CD4-positive, alpha-beta T cell treated with Interleukin-6 for 4 hours (primary cell): ENCODE measurements at regions not wholly inside any gene's neighbourhood (a gene's known extent, or its start where the extent isn't known, plus 50 kb on each side); places are given as distances from the start of the nearest gene placed in this dataset.

Source experiments
- DNase-seq: peaks from one replicate; pipeline ENCODE4 v3.0.0-alpha.2; 2020; ENCODE audit warnings: mixed read lengths

DNA sequence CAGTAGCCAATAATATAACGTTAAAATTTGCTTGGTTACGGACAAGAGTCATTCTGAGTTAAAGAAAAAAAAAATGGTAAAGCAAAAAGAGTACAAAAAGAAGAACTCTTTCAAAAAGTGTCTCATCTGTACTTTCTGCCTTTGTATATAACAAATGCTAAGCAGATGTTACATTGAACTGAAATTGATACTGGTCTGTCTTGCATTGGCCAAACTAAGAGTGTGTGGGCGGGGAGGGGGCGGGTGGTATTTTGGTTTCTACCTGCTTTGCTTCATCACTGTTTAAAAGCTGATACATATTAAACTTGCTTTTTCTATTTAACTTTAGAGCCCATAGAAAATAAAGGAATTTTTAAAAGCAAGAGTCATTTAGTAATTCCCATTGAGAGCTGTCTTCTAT is 215.0 kb upstream of the THBS1 start:
- DNase-seq: no peak

DNA sequence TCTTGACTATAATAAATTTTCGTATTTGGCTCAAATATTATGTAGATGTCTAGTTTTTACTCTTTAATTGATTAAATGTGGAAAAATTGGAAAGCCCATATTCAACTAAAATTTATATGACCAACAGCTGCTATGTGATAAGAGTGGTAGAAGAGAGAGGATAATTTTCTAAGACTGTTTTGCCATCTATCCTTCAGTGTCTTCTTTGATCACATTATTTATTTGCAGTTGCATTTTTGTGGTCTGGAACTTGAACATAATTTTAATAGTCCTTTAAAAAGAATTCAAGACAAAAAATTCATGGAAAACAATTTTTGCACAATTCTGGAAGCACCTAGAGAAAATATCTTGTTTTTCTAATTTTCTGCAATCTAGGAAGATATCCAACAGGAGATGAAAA is 213.3 kb upstream of the THBS1 start:
- DNase-seq: no peak

DNA sequence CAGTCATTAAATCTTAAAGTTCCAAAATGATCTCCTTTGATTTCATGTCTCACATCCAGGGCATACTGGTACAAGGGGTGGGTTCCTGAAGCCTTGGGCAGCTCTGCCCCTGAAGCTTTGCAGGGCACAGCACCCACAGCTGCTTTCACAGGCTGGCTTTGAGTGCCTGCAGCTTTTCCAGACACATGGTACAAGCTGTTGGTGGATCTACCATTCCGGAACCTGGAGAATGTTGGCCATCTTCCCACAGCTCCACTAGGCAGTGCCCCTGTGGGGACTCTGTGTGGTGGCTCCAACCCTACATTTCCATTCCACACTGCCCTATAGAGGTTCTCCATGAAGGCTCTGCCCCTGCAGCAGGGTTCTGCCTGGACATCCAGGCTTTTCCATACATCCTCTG is 211.1 kb upstream of the THBS1 start:
- no peak for DNase-seq

DNA sequence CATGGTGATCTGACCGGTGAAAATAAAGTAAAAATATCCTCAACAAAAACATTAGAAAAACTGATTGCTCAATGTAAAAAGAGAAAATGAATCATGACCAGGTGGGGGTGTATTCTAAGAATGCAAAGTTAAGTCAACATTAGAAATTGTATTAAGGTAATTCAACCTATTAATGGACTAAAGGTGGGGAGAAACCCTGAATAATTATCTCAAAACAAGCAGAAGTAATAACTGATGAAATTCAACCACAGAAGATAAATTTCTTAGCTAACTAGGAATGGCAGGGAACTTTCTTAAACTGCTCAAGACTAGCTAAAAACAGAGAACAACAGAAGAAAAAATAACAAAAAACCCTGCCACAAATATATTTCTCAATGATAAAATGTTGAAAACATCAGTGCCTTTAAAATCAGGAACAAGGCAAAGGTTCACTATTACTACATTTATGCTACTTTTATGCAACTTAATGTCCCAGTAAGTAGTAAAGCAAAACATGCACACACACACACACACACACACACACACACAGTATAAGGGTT is 204.4 kb upstream of the THBS1 start:
- DNase-seq: no peak

DNA sequence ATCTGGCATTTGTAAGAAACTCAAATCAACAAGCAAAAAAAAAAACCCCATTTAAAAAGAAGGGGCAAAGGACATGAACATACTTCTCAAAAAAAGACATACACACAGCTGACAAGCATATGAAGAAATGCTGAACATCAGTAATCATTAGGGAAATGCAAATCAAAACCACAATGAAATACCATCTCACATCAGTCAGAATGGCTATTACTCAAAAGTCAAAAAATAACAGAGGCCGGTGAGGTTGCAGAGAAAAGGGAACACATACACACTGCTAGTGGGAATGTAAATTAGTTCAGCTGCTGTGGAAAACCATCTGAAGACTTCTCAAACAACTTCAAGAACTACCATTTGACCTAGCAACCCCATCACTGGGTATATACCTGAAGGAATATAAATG is 199.4 kb upstream of the THBS1 start:
- no peak for DNase-seq

DNA sequence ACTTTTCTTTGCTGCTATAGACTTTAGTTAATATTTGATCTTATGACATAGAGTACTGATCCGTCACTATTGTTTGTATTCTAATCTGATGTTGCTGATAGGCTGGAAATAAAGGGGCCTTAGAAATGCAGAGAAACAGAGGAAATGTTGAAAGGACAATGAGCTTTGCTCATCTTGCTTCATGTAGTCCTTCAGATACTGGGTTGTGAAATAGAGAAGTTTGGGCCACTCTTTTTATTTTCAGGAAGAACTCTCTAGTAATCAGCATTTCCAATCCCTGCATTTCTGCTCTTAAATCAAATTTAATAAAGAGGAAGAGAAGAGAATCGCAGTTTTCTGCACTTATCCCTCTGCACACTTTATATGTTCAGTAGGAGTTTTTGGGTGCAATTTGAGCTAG is 192.8 kb upstream of the THBS1 start:
- DNase-seq: no peak

DNA sequence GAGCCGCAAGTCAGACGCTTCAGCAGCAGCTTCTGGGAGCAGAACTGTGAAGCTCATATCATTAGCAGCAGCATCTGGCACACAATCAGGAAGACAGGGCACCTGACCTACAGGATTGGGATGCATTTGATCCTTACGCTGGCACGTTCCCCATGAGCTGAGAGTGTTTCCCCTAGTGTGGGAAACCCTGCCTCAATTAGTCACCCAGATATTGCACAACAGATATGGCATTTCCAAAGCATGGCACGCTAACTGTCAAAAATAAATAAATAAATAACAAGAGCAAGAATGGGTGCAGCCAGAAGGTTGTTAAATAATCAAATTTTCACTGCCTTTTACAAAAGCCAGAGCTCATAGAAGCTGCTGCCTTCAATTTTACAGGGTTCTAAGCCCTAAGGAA is 189.6 kb upstream of the THBS1 start:
- DNase-seq: no peak

DNA sequence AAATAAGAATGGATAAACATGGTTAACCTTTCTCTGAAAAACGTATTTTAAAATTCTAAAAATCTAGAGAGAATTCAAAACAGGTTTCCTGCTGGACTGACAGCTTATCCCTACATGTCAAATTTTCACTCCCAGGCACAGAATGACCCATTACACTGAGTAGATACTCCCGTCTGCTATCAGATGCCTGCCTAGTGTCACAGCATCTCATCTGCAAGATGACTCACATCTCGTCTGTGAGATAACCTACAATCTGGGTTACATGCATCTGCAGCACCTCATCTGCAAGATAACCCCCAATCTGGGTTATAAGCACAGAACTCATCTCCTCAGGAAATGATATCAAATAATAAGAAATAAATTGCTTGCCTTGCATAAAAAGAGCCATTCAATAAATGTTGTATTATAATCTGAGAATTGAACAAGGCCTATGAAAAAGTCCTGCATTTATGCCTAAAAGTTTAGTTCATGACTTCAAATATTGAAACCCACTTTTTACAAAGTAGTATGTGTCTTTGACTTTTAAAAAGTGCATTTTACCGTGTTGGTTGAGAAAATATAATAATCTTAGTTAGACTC is 188.3 kb upstream of the THBS1 start:
- DNase-seq: no peak

DNA sequence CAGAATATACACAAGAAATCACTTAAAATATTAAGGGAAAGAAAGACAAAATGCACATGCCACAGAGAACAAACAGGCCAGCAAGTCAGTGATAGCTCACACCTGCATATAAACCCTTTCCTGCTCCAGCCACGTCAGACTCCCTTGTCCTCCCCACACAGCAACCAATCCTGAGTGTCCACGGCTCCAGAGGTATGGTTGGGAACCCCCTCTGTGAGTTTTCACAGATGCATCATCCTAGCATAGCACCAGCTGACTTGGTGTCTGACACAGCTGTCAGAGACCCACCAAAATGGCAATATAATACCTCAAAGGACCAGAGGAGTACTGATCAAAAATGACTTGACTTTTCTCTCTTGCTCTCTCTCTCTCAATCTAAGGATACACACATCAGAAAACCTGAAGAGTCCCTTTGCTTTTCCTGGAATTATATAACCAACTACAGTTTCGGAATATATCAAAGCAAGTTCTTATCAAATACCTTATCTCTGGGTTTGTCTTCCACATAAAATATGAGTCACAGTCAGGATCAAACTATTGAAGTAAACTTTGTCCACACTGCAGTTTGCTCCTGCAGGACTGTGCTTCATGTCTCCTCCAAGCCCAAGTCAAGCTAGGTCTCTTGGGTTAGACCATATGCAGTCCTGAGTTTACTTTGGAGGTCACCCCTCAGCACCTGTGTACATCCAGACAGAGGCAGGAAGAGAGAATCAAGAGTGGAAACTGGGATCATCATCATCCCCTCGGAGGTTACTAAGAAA is 187.1 kb upstream of the THBS1 start:
- no peak for DNase-seq

DNA sequence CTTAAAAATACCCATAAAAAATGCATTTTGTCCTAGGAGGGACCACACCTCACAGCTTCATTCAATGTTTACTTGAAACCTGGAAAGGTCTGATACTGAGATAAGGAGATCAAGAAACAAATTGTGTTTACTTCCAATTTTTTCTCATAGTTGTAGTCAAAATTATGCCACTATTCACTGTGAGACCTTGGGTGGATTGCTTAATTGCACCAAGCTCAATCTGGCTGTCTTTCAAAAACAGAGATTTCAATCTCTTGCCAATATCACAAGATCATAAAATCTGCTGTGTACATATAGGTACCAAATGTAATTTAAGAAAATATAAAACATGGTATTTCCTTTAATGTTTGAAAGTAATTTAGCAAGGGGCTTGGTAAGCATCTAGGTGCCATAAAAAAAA is 186.4 kb upstream of the THBS1 start:
- no peak for DNase-seq

DNA sequence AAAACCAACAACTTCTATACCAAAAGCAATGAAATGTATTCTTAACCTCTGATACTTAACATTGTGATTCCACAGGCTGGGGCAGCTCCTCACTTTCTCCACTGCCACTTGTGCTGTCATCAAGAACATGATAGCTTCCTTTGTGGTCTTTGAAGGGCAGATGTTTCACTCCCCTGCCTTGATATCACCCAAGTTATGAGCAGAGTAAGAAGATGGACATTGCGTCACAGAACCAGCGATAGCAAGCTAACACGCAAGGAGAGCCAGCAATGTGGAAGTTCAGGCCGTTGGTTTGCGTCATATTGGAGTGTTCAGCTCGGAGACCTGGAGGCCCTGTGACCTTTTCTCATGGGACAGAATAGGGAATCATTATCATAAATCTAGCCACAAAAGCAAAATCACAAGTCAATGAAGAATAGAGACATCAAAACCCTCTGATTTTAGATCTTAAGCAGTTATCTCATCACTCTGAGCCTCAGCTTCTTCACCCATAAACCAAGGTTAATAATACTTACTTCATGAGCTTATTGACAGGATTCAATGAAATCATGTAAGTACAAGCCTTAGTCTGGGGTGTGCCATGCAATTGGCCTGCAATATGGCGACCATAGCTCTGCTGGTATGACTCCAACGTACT is 183.8 kb upstream of the THBS1 start:
- no peak for DNase-seq

DNA sequence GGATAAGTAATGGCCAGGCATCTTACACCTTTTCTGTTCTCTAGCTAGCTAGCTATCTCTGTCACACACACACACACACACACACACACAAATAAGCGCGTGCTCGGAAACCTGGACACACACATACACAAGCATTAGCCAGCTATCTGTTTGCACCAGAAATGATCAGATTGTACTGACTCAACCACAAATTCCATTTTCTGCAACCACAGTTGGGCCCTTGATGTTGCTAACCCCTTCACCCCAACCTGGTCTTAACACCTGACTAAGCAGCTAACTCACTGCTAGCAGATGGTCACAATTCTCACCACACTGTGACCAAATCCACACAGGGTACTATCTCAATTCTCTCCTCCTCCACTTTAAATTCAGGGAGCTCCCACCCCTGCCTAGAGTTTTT is 183.0 kb upstream of the THBS1 start:
- DNase-seq: no peak

DNA sequence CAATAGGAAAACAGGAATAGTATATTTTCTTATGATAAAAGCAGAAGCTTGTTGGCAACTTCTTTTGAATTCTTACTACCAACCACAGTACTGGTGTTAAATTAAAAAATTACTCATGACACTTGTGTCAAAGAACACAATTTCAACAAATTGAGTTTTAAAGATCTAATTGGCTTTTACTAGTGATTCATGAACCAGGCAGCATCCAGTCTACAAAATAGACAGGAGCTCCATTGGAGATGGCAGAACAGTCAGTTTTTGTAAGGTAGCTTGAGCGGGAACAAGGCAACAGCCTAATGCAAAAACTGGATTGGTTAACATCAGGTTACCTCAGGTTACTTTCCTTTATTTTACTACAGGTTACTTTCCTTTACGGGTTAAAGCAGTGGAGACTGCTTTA is 181.3 kb upstream of the THBS1 start:
- DNase-seq: no peak

DNA sequence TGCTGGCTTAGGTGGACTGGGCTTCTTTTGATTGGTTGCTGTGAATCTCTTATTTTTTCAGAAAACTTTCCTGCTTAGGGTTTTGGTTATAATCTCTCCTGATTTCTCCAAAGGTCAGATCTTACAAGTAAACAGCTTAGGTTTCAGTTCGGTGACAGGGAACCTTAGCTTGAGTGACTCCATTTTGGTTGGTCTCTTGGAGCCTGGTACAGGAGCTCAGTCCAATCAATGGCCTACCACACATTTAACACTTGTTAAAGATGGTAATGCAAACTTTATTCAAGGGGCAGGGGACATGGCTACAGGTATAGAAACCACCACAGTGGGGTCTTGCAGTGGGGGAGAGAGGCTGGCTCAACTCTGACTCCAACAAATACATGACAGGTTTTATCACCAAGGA is 180.9 kb upstream of the THBS1 start:
- DNase-seq: no peak

DNA sequence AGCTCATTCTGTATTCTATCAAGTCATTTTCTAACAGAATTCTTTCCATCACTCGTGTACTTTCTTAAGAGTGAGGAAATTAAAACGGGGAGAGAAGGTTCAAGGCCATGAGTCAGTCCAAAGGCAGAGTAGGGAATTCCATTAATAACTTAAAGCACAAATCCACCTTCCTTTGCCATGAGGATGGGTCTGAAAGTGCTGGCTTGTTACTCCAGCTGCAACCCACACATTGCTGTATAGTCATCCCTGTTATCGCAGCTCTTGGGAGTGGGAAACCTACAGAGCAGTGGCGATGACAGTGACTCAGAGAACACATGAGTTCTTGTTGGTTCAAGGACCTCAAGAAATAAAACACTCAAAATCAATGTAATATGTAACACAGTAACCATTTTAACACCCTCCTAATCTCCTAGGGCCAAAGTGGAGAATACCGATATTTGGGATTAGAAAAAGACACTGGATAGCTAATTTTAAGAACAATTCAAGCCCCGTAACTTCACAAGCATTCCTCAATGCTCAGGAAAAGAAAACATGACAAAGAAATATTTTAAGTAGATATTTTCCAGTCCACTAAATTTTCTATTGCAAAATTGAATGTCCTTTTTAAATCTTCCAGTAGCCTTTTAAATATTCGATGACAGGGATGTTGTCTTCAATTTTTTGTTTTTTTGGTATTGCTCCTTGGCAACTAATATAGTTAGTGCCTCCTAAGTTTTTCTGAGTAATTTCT is 179.9 kb upstream of the THBS1 start:
- DNase-seq: no peak

DNA sequence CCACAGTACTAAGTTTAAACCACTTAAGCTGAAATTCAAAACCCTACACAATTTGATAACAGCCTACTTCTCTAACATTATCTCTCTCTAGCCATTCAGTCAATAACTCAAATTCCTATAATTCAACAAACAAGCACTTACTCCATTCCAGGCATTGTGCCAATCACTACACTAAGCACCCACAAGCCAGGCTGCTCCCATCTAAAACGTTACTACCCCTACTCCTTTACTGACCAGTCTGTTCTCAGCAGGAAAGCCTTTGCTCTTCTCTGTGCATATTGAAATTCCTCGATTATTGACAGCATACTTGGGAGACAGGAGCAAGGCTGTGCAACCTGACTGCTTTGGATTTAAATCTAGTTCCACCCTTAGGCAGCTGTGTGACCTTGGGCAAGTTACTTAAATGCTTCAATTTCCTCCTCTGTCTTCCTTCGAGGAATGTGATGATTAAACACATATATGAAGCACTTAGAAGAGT is 177.2 kb upstream of the THBS1 start:
- DNase-seq: no peak

DNA sequence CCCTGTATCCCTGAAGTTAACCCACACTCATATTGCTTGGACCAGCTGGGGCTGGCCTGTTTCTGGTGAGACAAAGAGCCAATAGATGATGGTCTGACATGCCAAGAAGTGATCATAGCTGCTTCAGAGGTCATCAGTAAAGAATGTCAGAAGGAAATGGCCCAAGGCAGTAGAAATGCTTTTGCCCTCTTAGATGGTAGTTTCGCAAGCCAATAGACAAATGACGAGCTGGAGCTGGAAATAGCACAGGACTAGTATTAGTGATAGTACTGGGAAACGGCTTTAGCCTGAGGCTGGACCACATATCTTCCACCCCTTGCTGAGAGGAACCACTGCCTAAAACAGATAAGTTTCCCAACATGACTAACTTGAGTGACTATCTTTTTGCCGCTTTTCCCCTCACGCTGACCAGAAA is 176.1 kb upstream of the THBS1 start:
- no peak for DNase-seq

DNA sequence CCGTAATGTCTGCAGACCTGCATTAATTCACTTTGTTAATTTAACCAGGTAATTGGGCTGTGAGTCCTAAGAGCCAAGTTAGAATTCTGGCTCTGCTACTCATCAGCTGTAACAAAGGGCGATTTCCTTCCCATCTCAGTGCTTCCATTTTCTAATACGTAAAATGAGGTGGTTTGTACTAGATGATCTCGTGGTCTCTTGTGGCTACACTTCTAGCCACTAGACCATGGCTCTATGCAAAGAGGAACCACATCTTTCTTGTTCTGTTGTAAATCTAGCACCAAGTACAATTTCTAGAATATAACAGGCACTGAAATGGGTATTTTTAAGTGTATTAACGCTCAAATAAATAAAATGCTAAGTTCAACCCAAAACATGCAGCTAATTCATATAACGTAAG is 174.4 kb upstream of the THBS1 start:
- no peak for DNase-seq

DNA sequence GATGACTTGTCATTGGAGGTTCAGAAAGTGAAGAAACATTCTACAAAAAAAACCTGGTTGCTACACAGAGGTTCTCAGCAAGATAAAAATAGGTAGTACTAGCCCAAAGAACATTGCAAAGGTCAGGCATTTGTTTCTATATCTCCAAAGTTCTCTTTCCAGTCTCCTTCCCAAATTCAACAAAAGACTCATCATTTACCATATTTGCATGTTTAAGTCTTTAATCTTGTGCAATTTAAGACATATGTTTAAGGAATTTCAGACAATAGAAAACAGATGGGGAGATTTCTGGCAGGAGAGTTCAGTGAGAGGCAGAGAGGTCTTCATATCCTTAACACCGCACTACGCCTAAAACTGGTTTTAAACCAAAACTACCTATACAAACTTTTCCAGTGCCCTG is 173.8 kb upstream of the THBS1 start:
- DNase-seq: no peak

DNA sequence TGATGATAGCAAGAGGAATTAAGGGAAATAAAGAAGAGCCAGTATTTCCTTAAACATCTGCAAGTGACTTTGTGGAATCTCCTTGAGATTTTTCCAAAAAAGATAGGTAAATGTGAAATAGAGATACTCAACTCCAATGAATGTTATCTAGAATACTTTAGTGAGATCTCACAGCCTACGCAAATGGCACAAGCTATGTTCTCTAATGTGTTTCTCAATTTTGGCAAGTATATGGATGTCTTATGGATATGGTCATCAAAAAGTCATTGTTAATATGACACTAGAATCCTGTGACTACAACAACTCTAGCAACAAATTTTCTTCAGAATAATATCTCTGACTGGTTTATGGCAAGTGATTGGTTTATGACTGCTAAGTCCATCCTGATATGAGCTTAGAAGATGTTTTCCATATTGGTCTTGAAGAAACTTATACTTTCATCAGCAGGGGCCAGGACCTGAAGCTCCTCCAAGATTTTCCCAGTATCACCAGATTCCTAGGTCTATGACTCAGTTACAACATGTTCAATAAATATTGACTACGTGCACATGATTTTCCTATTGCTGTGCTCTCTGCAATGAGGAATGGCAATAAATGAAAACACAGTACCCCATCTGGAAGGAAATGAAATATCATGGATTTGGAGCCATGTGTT is 170.9 kb upstream of the THBS1 start:
- no peak for DNase-seq

DNA sequence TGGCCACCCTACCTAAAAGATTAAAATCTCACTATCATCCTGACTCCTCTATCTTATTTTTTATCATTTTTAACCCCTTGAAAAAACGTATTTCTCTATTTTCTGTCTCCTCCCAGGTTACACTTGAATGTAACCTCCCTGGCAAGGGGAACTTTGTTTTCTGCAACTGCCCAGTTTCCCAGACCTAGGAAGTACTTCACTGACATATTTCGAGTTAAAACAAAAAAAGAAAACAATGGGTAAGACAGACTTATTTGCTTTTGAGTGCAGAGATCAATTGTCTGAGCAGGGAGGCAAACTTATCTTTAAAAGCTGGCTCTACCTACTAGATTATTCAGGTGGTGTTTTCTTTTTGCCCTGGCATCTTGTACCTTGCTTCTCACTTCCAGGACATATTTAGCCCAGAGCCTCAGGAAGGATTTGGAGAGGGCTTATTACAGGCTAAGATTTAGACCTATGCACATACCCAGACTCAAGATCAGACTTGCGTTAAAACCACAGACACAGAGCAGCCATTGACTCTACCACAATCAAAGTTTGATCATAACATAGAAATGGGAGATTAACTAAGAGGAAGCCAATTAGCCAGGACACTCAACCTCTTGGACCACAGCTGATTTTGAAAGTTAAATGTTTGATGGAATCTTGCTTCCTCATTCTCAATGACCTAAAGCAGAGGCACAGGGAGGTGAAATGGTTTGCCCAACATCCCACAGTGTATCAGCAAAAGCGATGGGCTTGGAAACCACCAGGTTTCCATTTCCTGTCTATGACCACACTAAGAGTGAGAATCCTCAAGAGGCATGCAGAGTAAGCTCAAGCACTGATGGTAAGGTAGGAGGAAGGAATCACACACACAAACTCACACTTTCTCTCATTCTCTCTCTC is 169.5 kb upstream of the THBS1 start:
- DNase-seq: no peak

DNA sequence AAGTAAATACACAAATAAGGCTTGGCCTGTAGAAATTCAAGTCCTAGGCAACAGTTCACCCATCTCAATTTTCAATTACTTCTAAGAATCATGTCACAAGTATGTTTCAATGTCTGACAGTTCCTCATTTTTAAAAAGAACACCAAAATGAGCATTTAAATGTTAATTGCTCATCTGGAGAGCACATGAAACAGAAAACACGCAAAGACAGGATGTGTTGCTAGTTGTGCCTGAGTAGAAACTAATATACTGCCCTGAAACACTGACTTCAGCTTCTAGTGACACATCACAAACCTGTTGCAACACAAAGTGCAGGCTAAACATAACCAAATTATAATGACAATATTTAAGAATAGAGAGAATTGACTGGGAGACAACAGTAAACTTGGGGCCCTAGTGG is 167.3 kb upstream of the THBS1 start:
- no peak for DNase-seq
